Sigmoid colon (tissue), 4 donors: ENCODE measurements at regions not wholly inside any gene's neighbourhood (a gene's known extent, or its start where the extent isn't known, plus 50 kb on each side); places are given as distances from the start of the nearest gene placed in this dataset.

Experiments
- CTCF ChIP-seq, 4 experiments: fragments of 450-650 bp in 3 of 4; fragments of 200-600 bp in 1 of 4; IDR thresholded peaks; one replicate each; pipeline ENCODE4 v1.5.1; 2016 to 2019; ENCODE audit warnings: antibody characterized with exemption in 4 of 4, mild to moderate bottlenecking in 3 of 4, moderate library complexity in 2 of 4
- EP300 ChIP-seq, 4 donors: sonication (generic); formaldehyde crosslinking; IDR thresholded peaks; one replicate each; pipeline ENCODE4 v1.6.1; 2017; ENCODE audit warnings: antibody characterized with exemption in 4 of 4
- POLR2A ChIP-seq, 2 donors: fragments of 450-650 bp; IDR thresholded peaks; one replicate each; pipeline ENCODE4 v1.6.1; 2016; ENCODE audit warnings: antibody characterized with exemption in 2 of 2, mild to moderate bottlenecking in 2 of 2, moderate library complexity in 2 of 2
- POLR2AphosphoS5 ChIP-seq, 4 donors: sonication (generic); formaldehyde crosslinking; IDR thresholded peaks; one replicate each; pipeline ENCODE4 v1.6.1; 2017; ENCODE audit warnings: antibody characterized with exemption in 4 of 4

- peak in 1 of 4 experiments; percentile 24 for TF ChIP-seq CTCF (IDR thresholded peaks at IDR 0.05)
- TF ChIP-seq POLR2AphosphoS5 (IDR thresholded peaks at IDR 0.05), result no peak
- TF ChIP-seq POLR2A (IDR thresholded peaks at IDR 0.05), result no peak
- no peak for TF ChIP-seq EP300 (IDR thresholded peaks at IDR 0.05)
Observed at GRCh38 chr3:146817704-146818103, 212.6 kb upstream of the PLSCR5 start.
